OCI-LY7 (cell line): ENCODE measurements at regions not wholly inside any gene's neighbourhood (a gene's known extent, or its start where the extent isn't known, plus 50 kb on each side); places are given as distances from the start of the nearest gene placed in this dataset.

ENCODE experiments used
- BruUV-seq: library from RNA; stranded (reverse); fragments of 400-500 nt; replicated peaks from 2 replicates; lab custom pipeline; 2021; lab: Mats Ljungman, UMichigan
- CTCF ChIA-PET: fragments of 300-600 bp; sonication (Branson Sonifier 250); formaldehyde crosslinking; loops from one replicate; lab custom pipeline; 2022; ENCODE audit warnings: antibody characterized with exemption; ENCODE audit not compliant: unreplicated experiment; lab: Charles Lee
- POLR2A ChIA-PET: fragments of 300-600 bp; sonication (Branson Sonifier 250); formaldehyde crosslinking; loops from one replicate; lab custom pipeline; 2022; ENCODE audit warnings: antibody characterized with exemption; lab: Charles Lee
- DNase-seq: peaks from one replicate; pipeline ENCODE4 v3.0.0-alpha.2; 2015; ENCODE audit warnings: low spot score
- H2AFZ ChIP-seq: fragments of 200-600 bp; sonication (generic), shearing (Covaris generic); 2 replicates; pipeline ENCODE4 v1.6.1; 2014; ENCODE audit warnings: mild to moderate bottlenecking, antibody characterized with exemption, low read length, moderate library complexity
- H3K27ac ChIP-seq: fragments of 200-600 bp; sonication (generic); 2 replicates; pipeline ENCODE4 v1.5.1; 2014; ENCODE audit warnings: mixed run types, low read depth, mild to moderate bottlenecking, moderate library complexity, low read length, inconsistent platforms; ENCODE audit not compliant: poor library complexity, severe bottlenecking
- H3K36me3 ChIP-seq: fragments of 200-600 bp; sonication (generic); 2 replicates; pipeline ENCODE4 v1.6.1; 2014; ENCODE audit warnings: mild to moderate bottlenecking, antibody characterized with exemption, low read length, moderate library complexity, mixed read lengths; ENCODE audit not compliant: insufficient read depth
- H3K4me1 ChIP-seq: fragments of 200-600 bp; sonication (generic); 2 replicates; pipeline ENCODE4 v1.5.1; 2014; ENCODE audit warnings: mild to moderate bottlenecking, low read length; ENCODE audit not compliant: insufficient read depth, poor library complexity, severe bottlenecking
- H3K4me2 ChIP-seq: fragments of 200-600 bp; sonication (generic); 2 replicates; pipeline ENCODE4 v1.6.1; 2014; ENCODE audit warnings: mild to moderate bottlenecking, low read length
- H3K4me3 ChIP-seq: fragments of 200-600 bp; sonication (generic); 2 replicates; pipeline ENCODE4 v1.5.1; 2014; ENCODE audit warnings: mild to moderate bottlenecking, low read depth, low read length; ENCODE audit not compliant: poor library complexity, severe bottlenecking
- H3K79me2 ChIP-seq: fragments of 200-600 bp; sonication (generic); 2 replicates; pipeline ENCODE4 v1.6.1; 2016; ENCODE audit warnings: low read depth, mild to moderate bottlenecking, low read length, moderate library complexity, mixed read lengths; ENCODE audit not compliant: insufficient read depth
- H3K9me2 ChIP-seq: fragments of 200-600 bp; sonication (generic); 2 replicates; pipeline ENCODE4 v1.6.1; 2016; ENCODE audit warnings: mild to moderate bottlenecking, low read length, mixed read lengths; ENCODE audit not compliant: insufficient read depth
- H3K9me3 ChIP-seq: fragments of 200-600 bp; sonication (generic); 2 replicates; pipeline ENCODE4 v1.6.1; 2014; ENCODE audit warnings: mild to moderate bottlenecking, mixed run types, low read length, mixed read lengths
- H4K20me1 ChIP-seq: fragments of 200-600 bp; sonication (generic); 2 replicates; pipeline ENCODE4 v1.6.1; 2014; ENCODE audit warnings: mild to moderate bottlenecking, antibody characterized with exemption, low read length, moderate library complexity, mixed read lengths; ENCODE audit not compliant: insufficient read depth
- CTCF ChIP-seq: fragments of 200-600 bp; sonication (generic); conservative IDR thresholded peaks from 2 replicates; pipeline ENCODE4 v1.5.1; 2014; ENCODE audit warnings: mild to moderate bottlenecking, antibody characterized with exemption, low read length, moderate library complexity, mixed read lengths
- EZH2phosphoT487 ChIP-seq: fragments of 200-600 bp; sonication (generic); IDR thresholded peaks from 2 replicates; pipeline ENCODE4 v1.6.1; 2018; ENCODE audit warnings: low read depth, borderline replicate concordance, mild to moderate bottlenecking, mixed run types, antibody characterized with exemption, low read length, moderate library complexity, mixed read lengths
- intact Hi-C: fragments of 100-400 bp; cut with micrococcal nuclease; formaldehyde crosslinking; loops from one replicate; pipeline ENCODE4 v1.10.0; 2022; ENCODE audit not compliant: unreplicated experiment

GRCh38 chr2:128380061-128380889, 61.6 kb upstream of the HS6ST1 start:
- no peaks in the 10 kb centered on the region for H4K20me1 ChIP-seq
- no peaks in the 10 kb centered on the region for H3K9me3 ChIP-seq
- ChIA-PET CTCF (no interaction called here), POLR2A (no interaction called here)
- H3K79me2 ChIP-seq: no peaks in the 10 kb centered on the region
- TF ChIP-seq CTCF: no peak
- no peak overlapping the region for H3K4me2 ChIP-seq
- H3K27ac ChIP-seq: no peak overlapping the region
- no peak for DNase-seq
- H3K36me3 ChIP-seq: no peaks in the 10 kb centered on the region
- no peaks in the 10 kb centered on the region for H3K9me2 ChIP-seq
- no peaks in the 10 kb centered on the region for H3K4me1 ChIP-seq
- no peak overlapping the region for H3K4me3 ChIP-seq
- intact Hi-C loops: no loop called here
- BruUV-seq: no TSS peak
- no peak overlapping the region for H2AFZ ChIP-seq

- no peak overlapping the region for H3K27ac ChIP-seq
- H3K4me2 ChIP-seq: no peak overlapping the region
- H3K36me3 ChIP-seq: no peaks in the 10 kb centered on the region
- H4K20me1 ChIP-seq: no peaks in the 10 kb centered on the region
- TF ChIP-seq EZH2phosphoT487: no peak
- TF ChIP-seq CTCF: no peak
- ChIA-PET POLR2A (no interaction called here), CTCF (no interaction called here)
- no peak for DNase-seq
- no peak overlapping the region for H3K4me3 ChIP-seq
- no peaks in the 10 kb centered on the region for H3K79me2 ChIP-seq
- intact Hi-C loops: no loop called here
- no peaks in the 10 kb centered on the region for H3K9me2 ChIP-seq
- no peak overlapping the region for H2AFZ ChIP-seq
- no peaks in the 10 kb centered on the region for H3K9me3 ChIP-seq
- no TSS peak for BruUV-seq
- no peaks in the 10 kb centered on the region for H3K4me1 ChIP-seq
Measured at GRCh38 chr2:128380961-128381938, 62.6 kb upstream of the HS6ST1 start.
